AG09319 (cell line): ENCODE measurements at regions not wholly inside any gene's neighbourhood (a gene's known extent, or its start where the extent isn't known, plus 50 kb on each side); places are given as distances from the start of the nearest gene placed in this dataset.
A peak's percentile ranks its signal among the peaks of the same experiment; 100 is the strongest.

Source experiments
- DNase-seq: peaks from one replicate; pipeline ENCODE4 v3.0.0-alpha.2; 2010; ENCODE audit warnings: low read depth; ENCODE audit errors: extremely low read depth
- TF ChIP-seq, protein P1 (sequence below): IDR thresholded peaks from 2 replicates; pipeline ENCODE4 v1.5.1; 2011; ENCODE audit warnings: low read depth, mild to moderate bottlenecking, inconsistent platforms, low read length, moderate library complexity

DNA sequence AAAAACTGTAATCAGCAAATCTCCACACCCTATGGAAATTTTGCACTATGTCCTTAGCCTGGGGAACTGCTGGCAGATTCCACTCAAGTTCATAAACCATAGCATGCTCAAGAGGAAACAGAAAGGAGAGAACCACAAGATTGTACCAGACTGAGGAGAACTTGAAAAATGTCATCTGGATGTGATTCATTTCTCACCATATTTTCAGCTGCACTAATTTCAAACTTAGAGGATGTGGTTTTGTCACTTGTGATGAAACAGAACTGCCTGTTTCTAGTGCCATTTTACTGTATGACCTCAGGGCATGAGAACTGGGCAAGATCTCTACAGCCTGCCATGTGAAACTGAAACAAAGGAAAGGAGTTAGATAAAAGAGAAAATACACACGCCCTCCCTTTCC is 1493.1 kb upstream of the FLRT2 start:
- TF ChIP-seq, protein P1, sequence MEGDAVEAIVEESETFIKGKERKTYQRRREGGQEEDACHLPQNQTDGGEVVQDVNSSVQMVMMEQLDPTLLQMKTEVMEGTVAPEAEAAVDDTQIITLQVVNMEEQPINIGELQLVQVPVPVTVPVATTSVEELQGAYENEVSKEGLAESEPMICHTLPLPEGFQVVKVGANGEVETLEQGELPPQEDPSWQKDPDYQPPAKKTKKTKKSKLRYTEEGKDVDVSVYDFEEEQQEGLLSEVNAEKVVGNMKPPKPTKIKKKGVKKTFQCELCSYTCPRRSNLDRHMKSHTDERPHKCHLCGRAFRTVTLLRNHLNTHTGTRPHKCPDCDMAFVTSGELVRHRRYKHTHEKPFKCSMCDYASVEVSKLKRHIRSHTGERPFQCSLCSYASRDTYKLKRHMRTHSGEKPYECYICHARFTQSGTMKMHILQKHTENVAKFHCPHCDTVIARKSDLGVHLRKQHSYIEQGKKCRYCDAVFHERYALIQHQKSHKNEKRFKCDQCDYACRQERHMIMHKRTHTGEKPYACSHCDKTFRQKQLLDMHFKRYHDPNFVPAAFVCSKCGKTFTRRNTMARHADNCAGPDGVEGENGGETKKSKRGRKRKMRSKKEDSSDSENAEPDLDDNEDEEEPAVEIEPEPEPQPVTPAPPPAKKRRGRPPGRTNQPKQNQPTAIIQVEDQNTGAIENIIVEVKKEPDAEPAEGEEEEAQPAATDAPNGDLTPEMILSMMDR: no peak
- peak; percentile 30 for DNase-seq

DNA sequence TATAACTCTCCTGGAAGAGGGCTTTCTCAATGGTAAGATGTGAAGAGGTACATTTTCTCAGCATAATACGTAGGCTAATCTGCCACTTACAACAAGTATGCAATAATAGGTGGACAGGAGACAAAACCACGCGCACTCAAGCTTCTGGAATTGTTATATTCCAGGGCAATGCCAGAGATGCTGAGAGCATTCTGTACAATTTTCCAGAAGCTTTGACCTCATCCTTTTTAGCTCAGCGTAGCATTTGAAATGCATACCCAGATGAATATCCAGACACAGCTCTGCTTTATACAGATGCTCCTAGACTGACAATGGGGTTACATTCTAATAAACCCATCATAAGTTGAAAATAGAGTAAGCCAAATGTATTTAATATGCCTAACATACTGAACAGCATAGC is 1492.4 kb upstream of the FLRT2 start:
- no peak for DNase-seq
- TF ChIP-seq, protein P1: no peak

DNA sequence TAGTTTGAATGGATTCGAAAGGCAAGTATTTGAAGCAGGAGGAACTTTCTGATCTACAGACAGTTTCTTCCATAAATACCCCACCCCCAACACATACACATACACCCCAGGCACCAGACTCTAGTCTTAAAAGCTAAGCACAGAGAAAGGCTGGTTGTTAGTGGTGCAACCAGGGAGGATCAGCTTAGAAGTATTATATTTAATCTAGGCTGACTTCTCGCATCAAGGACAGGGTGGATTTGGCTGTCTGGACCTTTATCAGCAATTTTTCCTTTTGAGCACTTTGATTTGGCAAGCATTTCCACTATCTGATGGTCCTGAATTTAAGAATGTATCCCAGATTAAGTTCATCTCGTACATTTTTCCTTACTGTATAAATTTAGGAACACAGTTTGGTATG is 1489.8 kb upstream of the FLRT2 start:
- DNase-seq: no peak
- TF ChIP-seq, protein P1: no peak

DNA sequence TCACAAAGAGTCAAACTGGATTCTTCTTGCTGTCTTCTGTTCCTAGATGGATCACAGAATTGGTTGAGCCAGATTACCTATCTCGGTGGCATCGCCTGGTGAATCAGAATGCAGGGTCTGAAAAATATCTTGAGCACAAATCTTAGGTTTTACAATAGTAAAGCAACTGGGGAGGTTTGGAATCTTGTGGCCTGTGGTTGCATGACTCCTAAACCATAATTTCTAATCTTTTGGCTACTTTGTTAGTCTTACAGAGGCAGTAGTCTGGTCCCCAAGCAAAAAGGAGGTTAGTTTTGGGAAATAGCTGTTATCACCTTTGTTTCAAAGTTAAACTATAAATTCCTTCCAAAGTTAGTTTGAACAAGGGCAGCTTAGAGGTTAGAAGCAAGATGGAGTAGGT is 1488.5 kb upstream of the FLRT2 start:
- TF ChIP-seq, protein P1: no peak
- no peak for DNase-seq

GRCh38 chr14:84042992-84043391 is 1487.0 kb upstream of the FLRT2 start:
- TF ChIP-seq, protein P1: no peak
- no peak for DNase-seq

DNA sequence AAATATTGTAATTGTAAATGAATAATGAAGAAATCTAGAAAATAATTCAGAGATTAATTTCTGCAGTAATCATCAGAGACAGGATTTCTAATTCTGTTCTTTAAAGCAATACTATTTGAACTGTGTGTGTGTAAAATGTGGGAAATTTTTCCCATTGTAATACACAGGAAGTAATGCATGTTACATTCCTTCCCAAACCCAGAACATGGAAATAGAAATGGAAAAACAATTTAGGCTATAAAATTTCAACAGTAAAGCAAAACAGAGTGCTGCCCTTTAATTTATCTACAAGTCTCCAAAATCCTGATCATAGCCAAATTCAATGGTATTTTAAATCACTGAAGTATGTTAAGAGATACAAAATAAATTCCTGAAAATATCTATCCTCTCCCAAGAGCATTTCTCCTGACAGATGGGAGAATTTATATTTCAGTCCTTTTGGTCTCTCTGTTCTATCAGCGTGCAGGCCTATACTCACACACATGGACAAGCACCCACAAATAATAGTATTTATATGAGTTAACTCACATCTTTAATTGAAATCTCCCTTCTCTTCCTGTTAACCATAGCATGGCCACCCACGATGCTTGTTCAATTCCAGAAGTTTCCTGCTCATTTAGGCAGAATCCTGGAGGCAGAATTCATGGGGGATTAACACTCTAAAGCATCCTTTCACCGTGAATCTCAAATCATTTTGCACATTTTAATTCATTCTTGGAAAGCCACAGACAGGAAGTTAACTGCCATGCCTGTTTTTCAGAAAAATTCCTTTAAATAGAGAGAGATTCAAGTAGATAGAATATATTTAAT is 1465.4 kb upstream of the FLRT2 start:
- TF ChIP-seq, protein P1: no peak
- DNase-seq: no peak

- DNase-seq: no peak
- TF ChIP-seq, protein P1: no peak
Observed at GRCh38 chr14:84065811-84066210, 1464.1 kb upstream of the FLRT2 start.
